PC-9 (cell line): ENCODE measurements at regions not wholly inside any gene's neighbourhood (a gene's known extent, or its start where the extent isn't known, plus 50 kb on each side); places are given as distances from the start of the nearest gene placed in this dataset.

Experiments
- CTCF ChIP-seq: fragments of 200-600 bp; sonication (generic); conservative IDR thresholded peaks from 2 replicates; pipeline ENCODE4 v1.6.1; 2017; ENCODE audit warnings: mixed run types, antibody characterized with exemption, mild to moderate bottlenecking, moderate library complexity
- EZH2 ChIP-seq: fragments of 200-600 bp; sonication (generic); IDR thresholded peaks from 2 replicates; pipeline ENCODE4 v1.8.0; 2017; ENCODE audit warnings: antibody characterized with exemption, low read depth

- TF ChIP-seq EZH2 (no peak), CTCF (no peak)
These were observed 417.7 kb downstream of the ENC1 start for GRCh38 chr5:74222806-74223205.
